ENCODE measurements at regions not wholly inside any gene's neighbourhood (a gene's known extent, or its start where the extent isn't known, plus 50 kb on each side); places are given as distances from the start of the nearest gene placed in this dataset.

- peaks cover under 1% of the 10 kb centered on the region for H3K9me3 Mint-ChIP-seq (ENCODE audit: insufficient read depth)
- intact Hi-C loops (cut with micrococcal nuclease), result no loop called here
- ChIA-PET POLR2A (no interaction called here), CTCF (no interaction called here)
- H3K27me3 Mint-ChIP-seq, result no peaks in the 10 kb centered on the region
- H3K27ac Mint-ChIP-seq, result no peak overlapping the region
- Histone ChIP-seq H3K4me2 (replicated peaks; ENCODE audit: low read depth, low read length, poor library complexity, severe bottlenecking) (no peak overlapping the region), H2AFZ (ENCODE audit: insufficient read depth, low read depth, low read length, poor library complexity, severe bottlenecking) (no peak overlapping the region), H3K27me3 (replicated peaks in 1 of 4; ENCODE audit: control extremely low read depth in 1 of 4, control insufficient read depth in 3 of 4, insufficient read depth in 4 of 4, low read length in 3 of 4) (no peaks in the 10 kb centered on the region), H3K4me1 (ENCODE audit: control insufficient read depth in 2 of 2, insufficient read depth in 2 of 2, low read length in 2 of 2) (no peaks in the 10 kb centered on the region), H3K4me3 (ENCODE audit: control extremely low read depth in 1 of 5, extremely low read depth in 1 of 5, insufficient read depth in 1 of 5, low read depth in 2 of 5, low read length in 4 of 5) (no peak overlapping the region), H3K9ac (ENCODE audit: low read length) (no peak overlapping the region), H3K79me2 (ENCODE audit: control insufficient read depth, insufficient read depth, low read length) (no peaks in the 10 kb centered on the region), H3K9me3 (ENCODE audit: control extremely low read depth in 1 of 3, control insufficient read depth in 2 of 3, insufficient read depth in 1 of 3, low read length in 2 of 3) (peaks cover 0 to 2% (median 0%) of the 10 kb centered on the region in 3 donors), H3K27ac (ENCODE audit: low read length in 2 of 2) (no peak overlapping the region), H3K36me3 (replicated peaks in 1 of 2; ENCODE audit: control extremely low read depth in 1 of 2, control insufficient read depth in 1 of 2, extremely low read depth in 1 of 2, insufficient read depth in 2 of 2, low read length in 1 of 2) (no peaks in the 10 kb centered on the region), H4K20me1 (ENCODE audit: control insufficient read depth, insufficient read depth, low read length, poor library complexity, severe bottlenecking) (no peaks in the 10 kb centered on the region)
- DNase-seq (no peak), ATAC-seq (ENCODE audit: low read depth) (no peak)
- no peaks in the 10 kb centered on the region for H3K4me1 Mint-ChIP-seq
- no peak for TF ChIP-seq CTCF (IDR thresholded peaks at IDR 0.05)
- no peak for TF ChIP-seq EZH2 (IDR thresholded peaks at IDR 0.05; ENCODE audit: borderline replicate concordance, insufficient read depth, low read depth, low read length, poor library complexity, severe bottlenecking)
- H3K4me3 Mint-ChIP-seq, result no peak overlapping the region
- WGBS (ENCODE audit: insufficient coverage), result no CpG with 5 or more reads among the region's 1 CpG
Measured at GRCh38 chr13:85298387-85298924, 500.8 kb downstream of the SLITRK6 start.

GRCh38 chr13:85288698-85289097, 510.5 kb downstream of the SLITRK6 start:
- Histone ChIP-seq H3K27ac (ENCODE audit: low read length in 2 of 2) (no peak overlapping the region), H3K36me3 (replicated peaks in 1 of 2; ENCODE audit: control extremely low read depth in 1 of 2, control insufficient read depth in 1 of 2, extremely low read depth in 1 of 2, insufficient read depth in 2 of 2, low read length in 1 of 2) (no peaks in the 10 kb centered on the region), H3K4me1 (ENCODE audit: control insufficient read depth in 2 of 2, insufficient read depth in 2 of 2, low read length in 2 of 2) (no peaks in the 10 kb centered on the region), H2AFZ (ENCODE audit: insufficient read depth, low read depth, low read length, poor library complexity, severe bottlenecking) (no peak overlapping the region), H3K4me2 (replicated peaks; ENCODE audit: low read depth, low read length, poor library complexity, severe bottlenecking) (no peak overlapping the region), H3K9ac (ENCODE audit: low read length) (no peak overlapping the region), H4K20me1 (ENCODE audit: control insufficient read depth, insufficient read depth, low read length, poor library complexity, severe bottlenecking) (no peaks in the 10 kb centered on the region), H3K27me3 (replicated peaks in 1 of 4; ENCODE audit: control extremely low read depth in 1 of 4, control insufficient read depth in 3 of 4, insufficient read depth in 4 of 4, low read length in 3 of 4) (no peaks in the 10 kb centered on the region), H3K9me3 (ENCODE audit: control extremely low read depth in 1 of 3, control insufficient read depth in 2 of 3, insufficient read depth in 1 of 3, low read length in 2 of 3) (peaks cover 0 to 8% (median 0%) of the 10 kb centered on the region in 3 donors), H3K4me3 (ENCODE audit: control extremely low read depth in 1 of 5, extremely low read depth in 1 of 5, insufficient read depth in 1 of 5, low read depth in 2 of 5, low read length in 4 of 5) (no peak overlapping the region), H3K79me2 (ENCODE audit: control insufficient read depth, insufficient read depth, low read length) (no peaks in the 10 kb centered on the region)
- DNase-seq (no peak), ATAC-seq (ENCODE audit: low read depth) (no peak)
- TF ChIP-seq EZH2 (IDR thresholded peaks at IDR 0.05; ENCODE audit: borderline replicate concordance, insufficient read depth, low read depth, low read length, poor library complexity, severe bottlenecking), result no peak
- Mint-ChIP-seq H3K27me3 (no peaks in the 10 kb centered on the region), H3K27ac (no peak overlapping the region), H3K4me3 (no peak overlapping the region), H3K9me3 (ENCODE audit: insufficient read depth) (peaks cover 8% of the 10 kb centered on the region), H3K4me1 (no peaks in the 10 kb centered on the region)
- intact Hi-C loops (cut with micrococcal nuclease), result no loop called here
- WGBS (ENCODE audit: insufficient coverage), result no CpG with 5 or more reads among the region's 1 CpG
- POLR2A ChIA-PET, result no interaction called here
- CTCF ChIA-PET, result no interaction called here

Measured in B cell (primary cell).